ENCODE measurements at regions not wholly inside any gene's neighbourhood (a gene's known extent, or its start where the extent isn't known, plus 50 kb on each side); places are given as distances from the start of the nearest gene placed in this dataset.

- TF ChIP-seq ATF2 (IDR thresholded peaks at IDR 0.05; ENCODE audit: low read length) (no peak), RAD21 (IDR thresholded peaks at IDR 0.05 in 1 of 2, conservative IDR thresholded peaks at IDR 0.05 in 1 of 2; ENCODE audit: low read depth in 2 of 2, low read length in 2 of 2) (no peak), TEAD4 (IDR thresholded peaks at IDR 0.05; ENCODE audit: low read depth, low read length) (no peak), SIN3A (conservative IDR thresholded peaks at IDR 0.05 in 1 of 2, IDR thresholded peaks at IDR 0.05 in 1 of 2; ENCODE audit: low read depth in 1 of 2, low read length in 2 of 2) (no peak)
These were observed 239.7 kb downstream of the GADD45G start (continued) for GRCh38 chr9:89844535-89844934.

Data from H1 (cell line).